ENCODE measurements at regions not wholly inside any gene's neighbourhood (a gene's known extent, or its start where the extent isn't known, plus 50 kb on each side); places are given as distances from the start of the nearest gene placed in this dataset.

- DNase-seq (ENCODE audit: low read depth), result peak; percentile 14
Observed at GRCh38 chr6:112801468-112802080, 454.4 kb downstream of the RFPL4B start.

DNA sequence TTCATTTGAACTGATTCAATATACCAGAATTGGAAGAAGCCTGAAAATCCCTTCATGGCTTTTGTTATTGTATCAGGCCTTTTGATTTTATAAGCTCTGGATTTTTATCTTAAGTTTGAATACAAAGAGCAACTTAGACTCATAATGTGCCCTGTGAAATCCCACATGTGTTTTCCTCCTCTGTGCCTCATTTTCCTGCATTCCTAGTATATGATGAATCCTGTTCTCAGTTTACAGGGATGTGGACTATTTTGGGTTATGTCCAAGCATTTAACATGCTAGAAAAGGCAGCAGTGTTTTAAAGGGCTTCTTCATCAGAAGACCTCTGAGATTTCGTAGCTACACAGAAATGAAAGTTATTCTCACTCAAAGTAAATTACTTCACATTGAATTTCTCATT lies 455.0 kb downstream of the RFPL4B start:
- peak; percentile 93 for DNase-seq (ENCODE audit: low read depth)

DNA sequence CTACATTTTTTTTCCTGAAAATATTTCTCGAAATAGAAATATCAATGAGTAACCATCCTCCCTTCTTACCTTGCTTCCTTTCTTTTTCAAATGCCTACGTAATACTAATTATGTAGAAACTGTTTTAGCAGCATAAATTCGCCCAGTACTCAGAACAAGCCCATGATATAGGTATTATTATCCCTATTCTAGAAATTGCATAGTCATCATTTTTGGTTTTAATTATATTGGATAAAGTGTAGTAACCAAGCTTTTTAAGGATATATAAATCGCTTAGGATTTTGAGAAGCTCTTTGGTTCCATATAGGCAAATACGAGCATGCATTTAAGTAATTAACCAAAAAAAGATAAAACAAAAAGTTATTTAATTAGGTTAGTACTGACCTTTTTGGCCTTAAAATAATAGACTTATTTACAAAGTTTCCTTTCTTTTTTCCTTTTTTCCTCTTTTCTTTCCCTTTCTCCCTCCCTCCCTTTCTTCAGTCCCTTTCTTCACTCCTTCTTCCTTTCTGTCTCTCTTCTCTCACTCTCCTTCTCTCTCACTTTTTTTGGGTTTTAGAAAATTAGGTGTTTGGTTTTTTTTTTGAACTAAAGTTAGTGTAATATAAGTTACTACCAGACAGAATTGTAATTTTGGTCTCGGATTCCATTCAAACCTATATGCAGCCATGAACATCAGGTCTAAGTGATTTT lies 457.7 kb downstream of the RFPL4B start:
- no peak for DNase-seq (ENCODE audit: low read depth)

GRCh38 chr6:112806163-112806865 lies 459.2 kb downstream of the RFPL4B start:
- peak; percentile 85 for DNase-seq (ENCODE audit: low read depth)

DNA sequence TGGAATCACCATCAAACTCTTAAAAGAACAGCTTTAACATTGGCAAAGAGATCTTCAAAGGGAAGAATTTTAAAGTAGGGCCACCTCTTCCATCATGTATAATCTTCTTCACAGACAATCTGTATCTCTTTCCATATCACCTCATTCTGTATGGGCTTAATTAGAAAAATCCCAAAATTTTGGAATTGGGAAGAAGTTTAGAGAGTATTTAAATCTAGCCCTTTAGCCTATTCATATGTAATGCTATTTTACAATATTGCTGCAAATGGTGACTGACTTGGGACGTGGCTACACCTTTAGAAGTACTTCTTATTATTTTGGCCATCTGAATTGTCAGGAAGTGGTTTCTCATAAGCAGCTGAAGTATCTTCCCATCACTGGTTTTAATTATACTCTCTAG lies 474.3 kb downstream of the RFPL4B start:
- no peak for DNase-seq (ENCODE audit: low read depth)

- DNase-seq (ENCODE audit: low read depth), result no peak
Observed at GRCh38 chr6:112822769-112823168, 475.6 kb downstream of the RFPL4B start.

- no peak for DNase-seq (ENCODE audit: low read depth)
Observed at GRCh38 chr6:112827793-112828192, 480.7 kb downstream of the RFPL4B start.

GRCh38 chr6:112831022-112831421 lies 483.9 kb downstream of the RFPL4B start:
- DNase-seq (ENCODE audit: low read depth), result peak; percentile 39

GRCh38 chr6:112833581-112834131 lies 486.5 kb downstream of the RFPL4B start:
- DNase-seq (ENCODE audit: low read depth), result no peak

- no peak for DNase-seq (ENCODE audit: low read depth)
Observed at GRCh38 chr6:112835078-112835477, 487.9 kb downstream of the RFPL4B start.

DNA sequence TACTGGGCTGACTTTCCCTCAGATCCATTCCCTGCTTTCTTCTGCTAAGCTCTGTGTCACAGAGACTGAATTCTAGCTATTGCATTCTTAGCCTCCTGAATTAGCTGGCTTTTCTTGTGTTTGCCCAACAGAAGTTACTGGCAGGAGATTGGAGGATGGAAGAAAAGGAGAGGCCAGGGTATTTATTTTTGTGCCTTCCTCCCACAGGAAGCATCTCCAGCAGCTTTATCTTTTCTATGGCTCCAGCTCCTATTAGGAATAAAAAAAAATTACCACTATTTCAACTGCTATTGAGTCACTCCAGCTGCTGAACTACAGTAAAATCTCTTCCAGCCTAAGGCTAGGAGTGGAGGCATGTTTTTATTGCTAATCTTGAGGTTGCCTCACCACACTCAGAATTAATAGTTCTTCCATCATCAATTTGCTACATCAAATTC lies 492.4 kb downstream of the RFPL4B start:
- DNase-seq (ENCODE audit: low read depth), result peak; percentile 57

GRCh38 chr6:112841553-112842329 lies 494.6 kb downstream of the RFPL4B start:
- no peak for DNase-seq (ENCODE audit: low read depth)

DNA sequence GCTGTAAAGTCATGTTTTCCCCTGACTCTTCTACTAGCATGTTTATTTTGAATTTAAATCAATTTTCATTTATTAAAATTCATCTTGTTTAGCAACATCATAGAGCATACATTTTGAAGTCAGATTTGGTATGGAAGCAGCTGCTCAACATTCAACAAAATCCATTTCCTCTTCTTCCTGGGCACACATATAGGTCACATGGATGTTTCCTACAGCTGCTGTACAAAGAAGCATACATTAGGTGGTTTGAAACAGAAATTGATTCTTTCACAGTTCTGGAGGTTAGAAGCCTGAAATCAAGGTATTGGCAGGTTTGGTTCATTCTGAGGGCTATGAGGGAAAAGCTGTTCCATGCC lies 495.2 kb downstream of the RFPL4B start:
- no peak for DNase-seq (ENCODE audit: low read depth)

DNA sequence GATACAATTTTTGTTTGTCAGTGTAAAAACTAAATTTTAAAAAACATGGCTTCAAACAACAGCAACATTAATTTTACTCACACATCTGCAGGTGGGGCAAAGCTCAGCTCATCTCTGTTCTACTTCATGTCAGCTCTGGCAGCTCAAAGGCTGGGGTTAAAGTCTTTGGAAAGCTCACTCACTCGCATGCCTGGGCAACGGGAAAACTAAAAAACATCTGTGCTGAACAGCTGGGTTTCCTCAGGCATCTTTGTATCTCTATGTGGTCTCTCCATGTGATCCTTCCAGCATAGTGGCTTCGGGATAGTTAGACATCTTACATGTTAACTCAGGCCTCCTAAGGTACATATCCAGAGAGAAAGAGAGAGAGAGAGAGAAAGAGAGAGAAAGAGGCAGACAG lies 499.6 kb downstream of the RFPL4B start:
- DNase-seq (ENCODE audit: low read depth), result no peak

- DNase-seq (ENCODE audit: low read depth), result no peak
Observed at GRCh38 chr6:112851146-112851545, 504.0 kb downstream of the RFPL4B start.

- DNase-seq (ENCODE audit: low read depth), result no peak
Observed at GRCh38 chr6:112853162-112853561, 506.0 kb downstream of the RFPL4B start.

DNA sequence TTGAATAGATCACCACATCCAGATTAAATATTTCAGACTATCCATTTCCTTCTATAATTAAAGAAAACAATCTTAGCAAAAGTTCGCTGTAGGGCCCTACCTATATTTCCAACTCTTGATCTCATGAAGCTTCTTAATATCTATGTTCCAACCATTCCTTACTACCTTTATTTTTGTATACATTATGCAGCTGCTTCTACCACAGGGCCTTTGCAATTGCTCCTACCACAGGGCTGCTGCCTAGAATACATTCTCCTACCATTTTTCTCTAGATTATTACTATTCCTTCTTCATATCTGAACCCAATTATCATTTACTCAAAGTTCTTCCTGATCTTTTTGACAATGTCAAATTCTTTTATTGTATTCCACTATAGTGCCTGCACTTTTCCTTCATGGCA lies 516.6 kb downstream of the RFPL4B start:
- DNase-seq (ENCODE audit: low read depth), result no peak

DNA sequence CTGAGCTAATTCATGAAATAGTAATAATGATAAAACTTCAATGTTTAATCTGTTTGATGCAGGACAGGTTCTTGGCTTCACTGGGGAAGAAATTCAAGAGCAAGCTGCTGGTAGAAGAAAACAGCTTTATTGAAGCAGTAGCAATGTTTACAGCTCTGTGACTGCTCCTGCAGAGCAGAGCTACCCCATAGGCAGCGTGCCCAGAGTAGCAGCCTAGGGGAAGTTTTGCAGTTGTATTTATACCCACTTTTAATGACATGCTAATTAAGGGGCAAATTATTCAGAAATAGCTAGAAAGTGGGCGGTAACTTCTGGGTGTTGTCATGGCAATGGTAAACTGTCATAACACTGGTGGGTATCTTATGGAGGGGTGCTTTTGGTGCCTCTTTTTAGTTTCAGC lies 518.0 kb downstream of the RFPL4B start:
- DNase-seq (ENCODE audit: low read depth), result no peak

- no peak for DNase-seq (ENCODE audit: low read depth)
Observed at GRCh38 chr6:112874881-112875280, 527.8 kb downstream of the RFPL4B start.

DNA sequence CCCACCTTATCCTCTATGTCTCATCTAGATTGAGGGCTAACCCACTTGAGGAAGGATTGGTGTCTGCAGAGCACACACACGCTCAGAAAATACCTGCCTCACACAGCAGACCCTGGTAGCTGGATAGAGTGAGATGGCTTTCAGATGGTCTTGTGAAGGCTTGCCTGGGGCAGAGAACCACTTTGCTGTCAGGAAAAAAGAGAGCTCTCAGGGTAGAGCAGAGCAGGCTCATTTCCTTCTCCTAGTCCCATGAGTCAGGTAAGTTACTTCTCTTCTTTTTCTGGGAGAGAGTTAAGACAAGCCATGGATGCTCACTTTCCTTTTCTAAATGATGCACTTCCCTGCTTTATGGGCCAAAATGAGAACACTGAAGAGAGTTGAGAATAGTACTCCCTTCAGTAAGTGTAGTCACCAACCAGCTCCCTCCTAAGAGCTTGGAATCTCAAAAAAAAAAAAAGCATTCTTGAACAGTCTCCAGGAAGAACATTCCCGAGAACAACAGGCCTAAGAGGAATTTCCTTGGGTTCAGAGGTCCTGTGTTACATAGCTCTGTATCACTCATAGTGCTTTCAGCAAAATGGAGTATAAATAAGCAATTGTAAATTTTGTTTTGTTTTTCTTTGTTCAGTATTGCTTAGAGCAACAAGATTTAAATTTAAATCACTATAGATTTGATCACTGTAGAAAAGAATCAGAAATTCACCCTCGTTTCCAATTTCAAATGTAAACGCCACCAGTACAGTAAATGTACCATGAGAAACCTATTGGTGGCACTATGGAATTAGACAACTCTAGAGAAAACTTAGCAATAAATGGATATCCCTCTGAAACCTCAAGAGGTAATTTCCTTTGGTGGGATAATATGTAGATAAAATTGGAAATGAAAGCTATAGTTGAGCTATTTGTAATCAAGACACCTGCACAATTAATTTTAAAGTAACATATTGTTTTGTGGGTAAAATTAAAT lies 530.3 kb downstream of the RFPL4B start:
- DNase-seq (ENCODE audit: low read depth), result peak; percentile 85

GRCh38 chr6:112879920-112880413 lies 532.8 kb downstream of the RFPL4B start:
- no peak for DNase-seq (ENCODE audit: low read depth)

All from ELR (cell line).